Iris pigment epithelial cell (primary cell): ENCODE measurements at regions not wholly inside any gene's neighbourhood (a gene's known extent, or its start where the extent isn't known, plus 50 kb on each side); places are given as distances from the start of the nearest gene placed in this dataset.
"Not testable (repeated sequence)": the region's sequence is repeated elsewhere in the genome, so short reads cannot be mapped to it uniquely, and the experiment has no call there.

Experiments
- DNase-seq: peaks from one replicate; pipeline ENCODE4 v3.0.0-alpha.2; 2011; ENCODE audit warnings: low read depth

- no peak for DNase-seq
These were observed 119.9 kb upstream of the ATP2B2 start for GRCh38 chr3:10625323-10625722.

- no peak for DNase-seq
These were observed 122.6 kb upstream of the ATP2B2 start for GRCh38 chr3:10627884-10628572.

GRCh38 chr3:10628891-10629670 lies 123.7 kb upstream of the ATP2B2 start:
- no peak for DNase-seq

DNA sequence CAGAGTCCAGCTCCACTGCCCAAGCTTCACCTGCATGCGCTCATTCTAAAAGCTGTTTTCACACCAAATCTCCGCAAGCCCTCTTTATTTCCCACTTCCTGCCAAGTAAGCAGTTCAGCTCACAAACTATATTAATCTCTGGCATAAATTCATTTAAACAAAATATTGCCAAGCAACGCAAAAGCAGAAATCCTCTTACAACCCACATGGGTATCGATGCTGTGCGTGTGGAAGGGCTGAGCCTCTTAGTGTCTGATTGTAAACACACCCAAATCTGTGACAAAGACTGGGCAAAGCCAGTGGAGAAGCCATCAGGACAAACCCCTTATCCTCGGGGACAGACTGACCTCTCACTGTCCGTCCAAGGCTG lies 124.3 kb upstream of the ATP2B2 start:
- no peak for DNase-seq

DNA sequence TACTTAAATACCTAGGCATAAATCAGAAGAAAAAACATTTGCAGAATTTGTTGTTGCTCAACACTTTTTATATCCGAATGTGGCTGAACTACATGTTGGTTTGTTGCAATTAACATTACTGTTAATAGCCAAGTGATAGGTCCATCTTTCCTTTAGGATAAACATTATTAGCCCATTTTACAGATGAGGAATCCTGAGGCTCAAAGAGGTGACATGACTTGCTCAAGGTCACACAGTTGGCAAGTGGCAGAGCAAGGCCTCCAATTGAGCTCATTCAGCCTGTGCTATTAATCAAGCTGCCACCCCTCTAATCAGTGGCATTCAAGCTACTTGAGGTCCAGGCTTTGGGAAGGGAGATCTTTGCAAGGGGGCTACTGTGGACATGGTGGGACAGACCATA lies 125.8 kb upstream of the ATP2B2 start:
- no peak for DNase-seq

GRCh38 chr3:10632125-10632524 lies 126.7 kb upstream of the ATP2B2 start:
- no peak for DNase-seq

DNA sequence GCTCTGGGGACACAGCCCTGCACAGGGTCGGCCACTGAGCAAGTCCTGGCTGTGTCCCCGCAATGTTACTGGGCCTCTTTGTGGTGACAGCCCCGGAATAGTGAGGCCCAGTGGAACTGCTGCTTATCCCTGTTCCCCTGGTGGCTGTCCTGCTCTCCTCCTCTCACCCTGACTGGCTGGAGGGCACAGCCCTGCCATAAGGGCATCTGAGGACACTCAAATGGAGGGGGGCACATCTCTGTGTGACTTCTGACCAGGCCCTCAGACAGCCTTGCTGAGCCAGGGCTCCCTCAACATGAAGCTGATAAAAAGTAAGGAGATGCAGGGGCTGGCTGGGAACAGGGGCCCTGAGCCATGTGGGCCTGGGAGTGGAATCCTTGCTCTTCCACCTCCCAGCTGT lies 127.4 kb upstream of the ATP2B2 start:
- DNase-seq: no peak

DNA sequence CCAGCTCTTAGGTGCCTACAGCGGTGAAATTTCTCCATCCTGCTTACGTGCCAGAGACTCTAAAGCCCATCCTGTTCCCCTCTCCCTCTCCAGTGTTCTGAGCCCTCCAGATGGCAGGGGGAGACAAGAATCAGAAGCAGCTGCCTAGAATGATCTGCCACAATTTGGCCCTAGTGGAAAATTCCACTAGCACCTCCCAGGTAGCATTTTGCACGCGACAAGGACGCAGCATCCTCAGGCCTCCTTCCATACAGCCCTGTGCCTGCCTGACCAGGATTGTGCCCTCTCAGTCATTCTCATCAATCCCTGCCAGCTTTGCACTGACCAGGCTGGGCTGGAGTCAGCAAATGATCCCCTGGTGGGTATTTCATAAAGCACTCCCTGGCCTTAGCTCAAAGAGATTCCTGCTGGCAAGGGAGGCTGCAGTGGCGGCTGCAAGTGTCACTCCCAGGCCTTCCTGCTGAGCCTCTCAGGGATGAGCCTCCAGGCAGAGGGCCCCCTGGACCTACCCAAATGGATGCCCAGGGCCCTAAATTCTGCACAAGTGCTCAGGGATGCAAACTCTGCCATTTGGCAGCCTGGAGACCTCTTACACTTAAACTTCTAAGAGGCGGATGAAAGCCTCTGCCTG lies 130.2 kb upstream of the ATP2B2 start:
- no peak for DNase-seq

- no peak for DNase-seq
These were observed 132.0 kb upstream of the ATP2B2 start for GRCh38 chr3:10637342-10637741.

DNA sequence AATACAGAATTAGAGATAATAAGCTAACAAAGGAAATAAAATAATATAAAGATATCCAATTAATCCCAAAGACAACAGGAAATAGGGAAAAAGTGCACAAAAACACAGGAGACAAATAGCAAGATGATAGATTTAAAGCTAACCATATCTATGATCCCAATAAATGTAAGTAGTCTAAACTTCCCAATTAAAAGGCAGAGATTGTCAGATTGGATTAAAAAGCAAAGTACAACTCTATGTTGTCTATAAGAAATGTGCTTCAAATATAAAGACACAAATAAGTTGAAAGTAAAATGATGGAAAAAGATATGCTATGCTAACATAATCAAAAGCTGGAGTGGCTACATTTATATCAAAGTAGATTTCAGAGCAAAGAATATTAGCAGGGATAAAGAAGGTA lies 133.1 kb upstream of the ATP2B2 start:
- DNase-seq: no peak

- DNase-seq: no peak
These were observed 136.4 kb upstream of the ATP2B2 start for GRCh38 chr3:10641760-10642159.

- DNase-seq: no peak
These were observed 138.8 kb upstream of the ATP2B2 start for GRCh38 chr3:10644189-10644588.

DNA sequence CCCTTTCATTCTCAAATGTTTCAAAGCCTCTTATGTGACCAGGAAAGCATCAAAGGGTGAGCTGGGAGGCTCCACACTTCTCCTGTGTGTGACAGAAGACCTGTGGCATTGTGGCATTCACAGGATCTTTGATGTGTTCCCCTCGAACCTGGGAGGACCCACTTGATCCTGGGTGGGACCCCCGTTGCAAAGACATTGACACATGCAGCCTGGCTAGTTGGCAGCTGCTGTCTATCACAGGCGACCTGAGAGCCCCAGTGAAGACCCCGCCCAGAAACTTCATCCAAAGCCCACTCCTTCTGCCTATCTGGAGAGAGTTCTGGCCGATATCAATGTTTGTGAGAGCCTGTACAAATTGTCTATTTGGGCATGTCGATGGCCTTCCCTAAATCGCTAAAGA lies 140.4 kb upstream of the ATP2B2 start:
- no peak for DNase-seq

- no peak for DNase-seq
These were observed 141.3 kb upstream of the ATP2B2 start for GRCh38 chr3:10646531-10647335.

DNA sequence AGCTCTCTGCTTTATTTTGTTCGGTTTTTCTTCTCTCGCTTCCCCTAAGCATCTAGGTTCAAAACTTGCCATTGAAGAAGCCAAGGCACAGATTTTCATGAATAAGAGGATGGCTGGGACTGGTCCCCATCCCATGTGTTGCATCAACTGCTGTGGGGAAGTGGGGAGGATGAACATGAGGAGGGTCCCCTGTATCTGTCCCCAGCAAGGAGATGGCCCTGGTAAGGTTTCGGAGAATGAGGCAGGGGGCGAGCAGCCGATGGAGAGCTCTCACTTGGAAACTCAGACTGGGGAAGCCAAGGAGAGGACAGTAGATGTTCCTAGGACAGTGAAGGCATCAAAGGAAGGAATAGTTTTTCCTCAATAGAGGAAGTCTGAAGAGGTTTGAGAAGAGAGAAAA lies 142.0 kb upstream of the ATP2B2 start:
- no peak for DNase-seq

DNA sequence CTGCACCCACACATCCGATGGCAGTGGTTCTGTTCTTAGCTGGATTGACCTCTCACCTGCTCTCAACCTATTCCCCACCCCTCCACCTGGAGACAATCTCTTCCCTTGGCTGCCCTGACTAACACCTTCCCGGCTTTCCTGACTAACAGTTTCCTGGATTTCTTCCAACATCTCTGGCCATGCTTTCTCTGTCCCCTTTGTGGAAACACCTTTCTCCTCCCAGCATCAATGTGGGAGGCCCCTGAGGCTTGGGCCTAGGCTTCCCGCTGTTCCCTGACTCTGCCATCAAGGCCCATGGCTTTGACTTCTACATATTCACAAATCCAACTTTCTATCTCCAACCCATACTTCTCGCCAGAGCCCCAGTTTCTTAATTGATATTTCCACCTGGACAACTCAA lies 142.8 kb upstream of the ATP2B2 start:
- no peak for DNase-seq

- not testable (repeated sequence) for DNase-seq
These were observed 144.1 kb upstream of the ATP2B2 start for GRCh38 chr3:10649463-10649862.

DNA sequence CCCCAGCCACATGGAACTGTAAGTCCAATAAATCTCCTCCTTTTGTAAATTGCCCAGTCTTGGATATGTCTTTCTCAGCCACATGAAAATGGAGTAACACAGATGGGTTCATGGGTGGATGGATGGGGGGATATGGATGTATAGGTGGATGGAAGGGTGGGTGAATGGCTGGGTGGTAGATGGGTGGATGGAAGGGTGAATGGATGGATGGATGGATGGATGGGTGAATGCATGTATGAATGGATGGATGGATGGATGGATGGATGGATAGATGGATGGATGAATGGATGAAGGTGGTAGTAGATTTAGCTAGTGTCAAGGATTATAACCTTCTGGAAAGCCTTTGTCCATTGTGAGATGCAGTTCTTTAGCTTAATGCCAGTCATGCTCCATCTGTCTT lies 146.1 kb upstream of the ATP2B2 start:
- no peak for DNase-seq

GRCh38 chr3:10653241-10653640 lies 147.9 kb upstream of the ATP2B2 start:
- DNase-seq: no peak

DNA sequence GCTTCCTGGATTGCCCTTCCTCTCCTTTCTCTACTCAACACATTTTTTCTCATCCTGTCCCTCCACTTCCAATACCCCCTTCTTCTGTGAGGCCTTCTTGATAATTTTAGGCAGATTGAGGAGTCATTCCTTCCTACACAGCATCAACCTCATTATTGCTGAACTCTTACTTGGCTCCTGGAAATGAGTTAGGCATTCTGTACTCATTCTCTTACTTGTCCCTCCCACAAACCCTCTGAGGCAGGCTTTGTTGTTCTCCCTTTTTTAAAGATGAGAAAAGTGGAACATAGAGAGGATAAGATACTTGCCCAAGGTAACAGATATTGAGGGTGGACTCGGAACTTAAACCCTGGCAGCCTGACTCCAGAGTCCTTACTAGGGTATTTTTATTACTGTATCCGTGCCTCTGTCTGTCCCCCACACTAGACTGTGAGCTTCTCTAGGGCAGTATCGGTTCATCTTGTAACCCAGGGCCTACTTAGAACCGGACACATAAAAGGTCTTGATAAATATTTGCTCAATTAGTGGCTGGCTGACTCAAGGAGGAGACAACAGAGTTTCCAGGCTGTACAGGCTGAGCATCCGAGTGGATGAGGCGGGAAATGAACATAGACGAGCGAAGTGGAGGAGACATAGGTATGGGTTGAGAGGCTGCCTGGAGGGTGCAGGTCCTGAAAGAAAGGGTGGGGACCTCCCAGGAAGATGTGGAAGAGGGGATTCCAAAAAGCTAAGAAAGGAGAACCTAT lies 148.7 kb upstream of the ATP2B2 start:
- no peak for DNase-seq

DNA sequence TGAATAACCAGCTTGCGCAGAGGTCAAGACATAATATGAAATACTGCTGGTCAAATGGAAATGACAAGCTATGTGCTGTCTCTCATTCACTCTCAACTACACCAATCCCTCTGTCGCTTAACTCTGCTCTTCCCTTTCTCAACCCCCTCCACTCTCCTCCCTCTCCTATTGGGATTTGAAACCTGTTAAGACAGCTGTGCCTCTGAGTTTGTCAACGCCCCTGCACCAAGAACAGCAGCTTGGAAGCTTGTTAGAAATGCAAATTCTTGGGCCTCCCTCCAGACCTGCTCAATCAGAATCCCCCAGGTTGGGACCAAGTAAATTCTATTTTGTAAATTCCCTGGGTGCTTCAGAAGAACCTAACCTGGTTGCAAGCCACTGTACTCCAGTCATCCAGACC lies 149.7 kb upstream of the ATP2B2 start:
- DNase-seq: no peak

DNA sequence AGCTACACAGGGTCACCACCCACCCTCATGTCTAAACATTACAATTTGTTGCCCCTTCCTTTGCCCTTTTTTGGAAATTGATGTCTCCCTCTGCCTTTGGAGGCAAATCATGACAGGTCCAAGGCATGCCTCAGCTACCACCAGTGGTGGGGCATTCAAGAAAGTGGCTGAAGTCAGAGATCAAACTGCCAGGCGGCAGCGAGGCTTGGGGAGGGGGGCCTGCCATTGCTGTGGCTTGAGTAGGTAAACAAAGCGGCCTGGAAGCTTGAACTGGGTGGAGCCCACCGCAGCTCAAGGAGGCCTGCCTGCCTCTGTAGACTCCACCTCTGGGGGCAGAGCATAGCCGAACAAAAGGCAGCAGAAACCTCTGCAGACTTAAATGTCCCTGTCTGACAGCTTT lies 152.0 kb upstream of the ATP2B2 start:
- not testable (repeated sequence) for DNase-seq
